ENCODE measurements at regions not wholly inside any gene's neighbourhood (a gene's known extent, or its start where the extent isn't known, plus 50 kb on each side); places are given as distances from the start of the nearest gene placed in this dataset.

DNA sequence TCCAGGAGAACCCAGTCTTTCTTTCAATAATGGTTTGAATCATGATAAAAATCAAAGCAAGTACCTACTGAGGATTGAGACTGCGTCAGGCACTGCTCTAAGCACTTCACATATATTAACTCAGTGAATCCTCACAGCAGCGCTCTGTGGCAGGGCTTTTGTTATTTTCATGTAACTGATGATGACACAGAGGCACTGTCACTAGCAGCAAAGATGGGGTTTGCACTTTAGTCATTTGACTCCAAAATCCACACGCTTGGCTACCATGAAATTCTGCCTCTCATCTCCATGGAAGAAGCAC lies 98.8 kb upstream of the GSC start (continued):
- no peak for TF ChIP-seq TAF7 (optimal IDR thresholded peaks at IDR 0.05; ENCODE audit: borderline replicate concordance, low read depth, low read length)

Measured in H1 (cell line).